ENCODE measurements at regions not wholly inside any gene's neighbourhood (a gene's known extent, or its start where the extent isn't known, plus 50 kb on each side); places are given as distances from the start of the nearest gene placed in this dataset.
"Not testable (repeated sequence)": the region's sequence is repeated elsewhere in the genome, so short reads cannot be mapped to it uniquely, and the experiment has no call there.

DNA sequence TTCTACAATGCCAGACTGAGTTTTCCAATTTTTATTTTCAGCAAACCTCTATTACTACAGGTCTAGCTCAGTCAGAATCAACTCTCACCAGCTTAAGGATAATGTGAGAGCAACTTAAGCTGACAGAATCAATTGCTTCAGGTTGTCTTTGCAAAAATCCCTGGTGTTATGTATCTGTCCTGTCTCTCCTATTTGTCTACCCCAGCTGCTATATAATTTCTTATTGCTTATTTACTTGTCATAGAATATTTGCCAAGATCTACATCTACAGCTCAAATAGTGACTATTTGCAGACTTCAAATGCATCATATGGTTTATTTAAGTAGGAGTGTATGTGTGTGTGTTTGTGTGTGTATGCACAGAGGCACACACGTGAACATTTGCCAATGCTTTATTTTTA, 54.1 kb downstream of the FOXG1 start:
- no peak for DNase-seq (ENCODE audit: low read depth, low spot score)

DNA sequence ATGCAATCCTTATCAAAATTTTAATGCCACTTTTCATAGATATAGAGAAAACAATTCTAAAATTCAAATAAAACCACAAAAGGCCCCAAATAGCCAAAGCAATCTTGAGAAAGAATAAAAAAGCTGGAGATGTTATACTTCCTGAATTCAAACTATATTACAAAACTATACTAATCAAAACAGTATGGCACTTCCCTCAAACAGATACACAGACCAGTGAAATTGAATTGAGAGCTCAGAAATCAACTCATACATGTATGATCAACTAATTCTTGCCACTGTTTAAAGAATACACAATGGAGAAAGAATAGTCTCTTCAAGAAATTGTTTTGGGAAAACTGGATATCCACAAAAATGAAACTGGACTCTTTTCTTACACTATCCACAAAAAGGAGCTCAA, 55.4 kb downstream of the FOXG1 start:
- DNase-seq (ENCODE audit: low read depth, low spot score) = no peak

More for the DNA sequence above, 54.1 kb downstream of the FOXG1 start:
- H3K27ac ChIP-seq = no peak overlapping the region

DNA sequence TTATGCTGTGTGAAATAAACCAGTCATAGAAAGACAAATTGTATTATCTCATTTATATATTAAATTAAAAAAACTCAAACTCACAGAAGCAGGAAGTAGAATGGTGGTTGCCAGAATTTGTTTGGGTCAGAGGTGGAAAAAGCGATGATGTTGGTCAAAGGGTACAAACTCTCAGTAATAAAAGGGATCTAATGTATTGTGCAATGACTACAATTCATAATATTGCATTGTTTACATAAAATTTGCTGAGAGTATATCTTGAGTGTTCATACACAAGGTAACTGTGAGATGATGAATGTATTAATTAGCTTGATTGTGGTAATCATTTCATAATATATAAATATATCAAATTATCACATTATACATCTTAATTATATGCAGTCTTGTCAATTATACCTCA, 56.7 kb downstream of the FOXG1 start:
- H3K27ac ChIP-seq = no peak overlapping the region

More for the DNA sequence above, 55.4 kb downstream of the FOXG1 start:
- H3K27ac ChIP-seq = no peak overlapping the region

DNA sequence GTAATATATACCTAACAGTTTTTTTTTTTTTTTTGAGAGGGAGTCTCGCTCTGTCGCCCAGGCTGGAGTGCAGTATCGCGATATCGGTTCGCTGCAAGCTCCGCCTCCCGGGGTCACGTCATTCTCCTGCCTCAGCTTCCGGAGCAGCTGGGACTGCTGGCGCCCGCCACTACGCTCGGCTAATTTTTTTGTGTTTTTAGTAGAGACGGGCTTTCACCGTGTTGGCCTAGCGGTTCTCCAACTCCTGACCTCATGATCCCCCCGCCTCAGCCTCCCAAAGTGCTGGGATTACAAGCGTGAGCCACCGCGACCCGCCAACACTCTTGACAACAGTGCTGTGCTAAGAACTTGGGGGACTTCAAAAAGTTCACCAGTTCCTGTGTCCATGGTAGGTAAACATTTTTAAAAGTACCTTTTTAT, 63.5 kb downstream of the FOXG1 start:
- no peak overlapping the region for H3K27ac ChIP-seq
- DNase-seq (ENCODE audit: low read depth, low spot score) = no peak

More for the DNA sequence above, 56.7 kb downstream of the FOXG1 start:
- DNase-seq (ENCODE audit: low read depth, low spot score) = no peak

DNA sequence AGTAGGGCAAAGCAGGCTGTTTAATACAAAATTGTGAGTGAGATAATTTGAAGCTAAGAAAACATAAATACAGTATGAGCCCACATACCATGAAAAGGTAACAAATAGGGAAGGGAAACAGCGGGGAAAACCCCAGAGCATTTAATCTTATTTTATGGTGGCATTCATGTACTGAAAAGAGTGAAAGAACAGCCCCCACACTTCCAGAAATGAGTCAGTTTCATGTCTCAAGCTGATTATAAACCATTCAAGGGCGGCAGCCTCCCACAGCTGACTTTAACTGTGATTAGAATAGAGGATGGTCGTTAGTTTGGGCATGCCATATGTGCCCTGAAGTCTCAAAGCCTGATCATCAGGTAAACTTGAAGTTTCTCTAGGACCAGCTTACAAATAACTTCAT, 64.5 kb downstream of the FOXG1 start:
- no peak overlapping the region for H3K27ac ChIP-seq
- DNase-seq (ENCODE audit: low read depth, low spot score) = no peak

GRCh38 chr14:28842569-28842968, 76.0 kb downstream of the FOXG1 start:
- not testable (repeated sequence) for H3K27ac ChIP-seq; DNase-seq (ENCODE audit: low read depth, low spot score)

GRCh38 chr14:28867571-28867970, 101.0 kb downstream of the FOXG1 start:
- no peak for DNase-seq (ENCODE audit: low read depth, low spot score)
- no peak overlapping the region for H3K27ac ChIP-seq

DNA sequence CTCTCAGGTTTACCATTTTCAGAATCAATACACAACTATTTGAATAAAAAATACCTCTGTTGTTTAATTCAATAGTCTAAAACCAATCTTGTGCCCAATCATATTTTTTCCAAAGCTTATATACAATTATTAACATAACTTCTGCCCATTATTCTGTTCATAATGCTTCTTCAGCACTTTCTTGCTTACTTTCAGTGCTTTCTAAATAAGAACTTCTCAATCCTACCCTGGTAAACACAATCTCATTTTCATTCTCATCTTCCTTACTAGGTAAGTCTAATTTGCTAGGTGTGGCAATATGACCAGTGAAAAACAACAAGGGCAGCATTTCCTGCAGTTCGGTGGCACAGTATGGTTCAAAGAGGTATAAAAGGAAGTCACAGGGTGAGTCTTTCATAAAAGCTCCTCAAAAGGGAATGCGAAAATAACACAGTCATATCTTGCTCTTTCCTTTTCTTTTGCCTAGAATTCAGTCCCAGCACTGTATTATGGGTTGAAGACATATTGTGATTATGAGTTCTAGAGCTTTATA, 103.5 kb downstream of the FOXG1 start:
- no peak for DNase-seq (ENCODE audit: low read depth, low spot score)

DNA sequence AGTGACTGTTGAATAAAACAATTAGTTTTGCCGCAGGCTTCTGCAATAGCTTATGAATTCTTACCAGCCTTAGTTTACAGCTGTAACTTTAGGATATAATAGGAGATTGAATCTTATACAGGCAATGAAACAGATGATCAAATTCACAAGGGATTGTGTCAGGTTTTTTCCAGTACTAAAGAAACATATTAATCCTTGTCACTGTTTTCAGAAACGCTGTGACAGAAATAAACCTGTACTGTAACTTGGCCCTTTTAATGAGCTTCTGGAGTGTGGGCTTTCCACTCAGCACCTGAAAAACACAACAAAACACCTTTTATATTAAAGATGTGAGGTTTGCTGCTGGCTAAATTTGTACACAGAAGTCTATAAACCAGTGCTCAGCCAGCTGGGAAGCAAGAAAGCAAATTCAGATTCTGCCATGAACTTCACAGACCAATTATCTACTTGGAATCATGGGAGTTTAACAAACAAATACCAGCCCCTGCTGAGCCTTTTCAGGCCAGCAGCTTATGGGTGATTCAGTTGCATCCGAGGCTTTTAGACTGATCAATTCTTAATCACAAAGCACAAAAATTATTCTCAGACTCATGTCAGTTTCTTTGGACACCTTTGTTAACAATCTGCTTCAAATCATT, 109.5 kb downstream of the FOXG1 start:
- no peak overlapping the region for H3K27ac ChIP-seq
- no peak for DNase-seq (ENCODE audit: low read depth, low spot score)

More for the DNA sequence above, 103.5 kb downstream of the FOXG1 start:
- H3K27ac ChIP-seq = no peak overlapping the region

- H3K27ac ChIP-seq = no peak overlapping the region
- no peak for DNase-seq (ENCODE audit: low read depth, low spot score)
Measured at GRCh38 chr14:28876572-28876945, 110.0 kb downstream of the FOXG1 start.

DNA sequence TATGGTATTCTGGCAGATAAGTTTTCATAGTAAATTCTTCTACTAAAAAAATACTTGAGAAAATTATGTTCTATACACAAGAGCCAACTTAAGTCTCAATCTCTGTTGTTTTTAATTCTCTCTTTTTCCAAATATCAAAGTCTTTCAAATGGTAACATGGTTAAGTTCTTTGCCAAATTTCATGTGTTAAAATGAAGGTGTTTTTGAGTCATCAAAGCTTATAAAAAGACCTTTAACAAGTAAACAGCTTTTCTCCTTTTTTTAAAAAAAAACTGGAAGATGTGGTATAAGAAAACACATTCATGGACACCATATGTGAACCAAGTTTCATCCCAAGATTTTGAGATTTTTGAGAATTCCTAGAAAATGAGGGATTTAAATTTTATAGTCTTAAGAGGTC, 111.3 kb downstream of the FOXG1 start:
- no peak overlapping the region for H3K27ac ChIP-seq
- DNase-seq (ENCODE audit: low read depth, low spot score) = no peak

DNA sequence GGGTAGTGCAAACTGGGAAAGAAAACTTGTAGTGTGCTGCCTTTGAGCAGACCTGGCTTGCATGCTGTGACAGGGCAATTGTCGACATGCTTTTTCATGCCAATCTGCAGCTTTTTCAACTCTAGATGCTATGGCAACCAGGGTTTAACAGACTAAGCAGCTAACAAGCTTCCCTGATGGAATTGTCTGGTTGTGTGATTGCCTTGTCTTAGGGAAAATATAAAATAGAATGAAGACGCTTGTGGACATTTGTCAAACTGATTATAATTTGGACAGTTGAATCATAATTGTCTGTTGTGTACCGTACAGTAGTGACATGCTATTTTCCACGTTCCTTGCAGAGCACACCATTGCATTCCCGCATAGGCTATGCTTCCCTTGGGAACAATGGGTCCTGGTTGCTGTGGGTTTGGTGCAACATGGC, 113.0 kb downstream of the FOXG1 start:
- DNase-seq (ENCODE audit: low read depth, low spot score) = no peak
- no peak overlapping the region for H3K27ac ChIP-seq

GRCh38 chr14:28886940-28887339, 120.4 kb downstream of the FOXG1 start:
- no peak overlapping the region for H3K27ac ChIP-seq
- no peak for DNase-seq (ENCODE audit: low read depth, low spot score)

DNA sequence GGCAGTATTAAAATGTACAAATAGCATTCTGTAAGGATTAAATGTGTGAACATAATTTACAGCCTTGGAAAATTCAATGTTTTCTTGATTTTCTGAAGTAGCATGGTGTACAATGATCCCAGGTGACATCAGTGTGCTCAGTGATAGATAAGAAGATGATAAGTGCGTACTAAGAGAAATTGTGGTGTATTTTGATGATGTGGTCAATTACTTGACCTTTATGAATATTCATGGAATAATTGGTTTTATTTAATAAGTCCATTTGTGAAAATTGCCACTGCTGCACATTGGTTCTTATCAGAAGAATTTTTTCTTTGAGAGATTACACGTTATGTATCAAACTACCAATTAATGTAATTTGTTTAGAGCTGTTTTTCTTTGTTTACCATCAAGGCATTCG, 128.8 kb downstream of the FOXG1 start:
- no peak for DNase-seq (ENCODE audit: low read depth, low spot score)

GRCh38 chr14:28896337-28896736, 129.8 kb downstream of the FOXG1 start:
- no peak for DNase-seq (ENCODE audit: low read depth, low spot score)
- H3K27ac ChIP-seq = no peak overlapping the region

More for the DNA sequence above, 128.8 kb downstream of the FOXG1 start:
- H3K27ac ChIP-seq = no peak overlapping the region

- H3K27ac ChIP-seq = no peak overlapping the region
- no peak for DNase-seq (ENCODE audit: low read depth, low spot score)
Measured at GRCh38 chr14:28901631-28902030, 135.0 kb downstream of the FOXG1 start.

- DNase-seq (ENCODE audit: low read depth, low spot score) = no peak
- H3K27ac ChIP-seq = no peak overlapping the region
Measured at GRCh38 chr14:28902930-28903329, 136.3 kb downstream of the FOXG1 start.

GRCh38 chr14:28911521-28911920, 144.9 kb downstream of the FOXG1 start:
- DNase-seq (ENCODE audit: low read depth, low spot score) = no peak
- H3K27ac ChIP-seq = no peak overlapping the region

DNA sequence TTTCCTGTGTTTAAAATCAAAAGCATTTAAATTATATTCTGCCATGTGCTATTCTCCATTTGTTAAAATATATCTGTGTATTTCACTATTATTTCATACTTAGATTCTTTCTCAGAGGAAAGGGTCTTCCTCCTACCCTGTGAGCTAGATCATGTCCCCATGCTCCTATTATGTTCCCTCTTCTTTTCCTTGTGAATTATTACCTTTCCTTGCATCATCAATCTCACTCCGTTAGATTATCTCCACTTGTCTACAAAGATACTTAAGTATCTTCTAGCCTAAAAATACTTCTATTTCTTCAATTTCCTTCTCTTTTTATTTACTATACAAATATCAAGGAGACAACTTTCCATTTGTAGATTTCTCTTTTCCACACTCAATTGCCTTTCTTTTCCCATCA, 146.5 kb downstream of the FOXG1 start:
- no peak for DNase-seq (ENCODE audit: low read depth, low spot score)
- no peak overlapping the region for H3K27ac ChIP-seq

GRCh38 chr14:28926122-28926521, 159.5 kb downstream of the FOXG1 start:
- no peak overlapping the region for H3K27ac ChIP-seq
- DNase-seq (ENCODE audit: low read depth, low spot score) = no peak

GRCh38 chr14:28931999-28932398, 165.4 kb downstream of the FOXG1 start:
- no peak overlapping the region for H3K27ac ChIP-seq
- DNase-seq (ENCODE audit: low read depth, low spot score) = no peak

DNA sequence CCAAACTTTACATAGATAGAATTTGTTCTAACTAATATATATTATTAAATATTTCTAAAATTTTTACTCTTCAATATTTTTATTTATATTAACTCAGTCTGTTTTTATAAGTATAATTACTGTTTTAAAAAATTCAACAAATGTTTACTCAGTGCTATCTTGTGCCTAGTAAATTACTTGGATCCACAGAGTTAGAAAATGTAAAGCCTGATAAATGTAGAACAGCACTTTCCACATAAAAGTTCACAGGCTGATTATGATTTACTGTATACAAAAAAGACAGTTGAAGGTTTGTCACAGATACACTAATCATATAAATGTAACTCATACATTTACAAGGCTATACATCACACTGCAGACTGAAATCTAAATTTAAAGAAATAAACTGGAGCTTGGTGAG, 170.0 kb downstream of the FOXG1 start:
- H3K27ac ChIP-seq = no peak overlapping the region
- no peak for DNase-seq (ENCODE audit: low read depth, low spot score)
